GM12865 (cell line): ENCODE measurements at regions not wholly inside any gene's neighbourhood (a gene's known extent, or its start where the extent isn't known, plus 50 kb on each side); places are given as distances from the start of the nearest gene placed in this dataset.
A peak's percentile ranks its signal among the peaks of the same experiment; 100 is the strongest.

Experiments used
- DNase-seq: peaks from one replicate; pipeline ENCODE4 v3.0.0; 2010; ENCODE audit warnings: low read depth
- H3K4me3 ChIP-seq: 2 replicates; pipeline ENCODE4 v1.5.1; 2011; ENCODE audit warnings: mild to moderate bottlenecking, low read depth, low read length, control low read depth
- TF ChIP-seq, protein P1 (sequence below): IDR thresholded peaks from 2 replicates; pipeline ENCODE4 v1.5.1; 2011; ENCODE audit warnings: low read length, control low read depth, low read depth, inconsistent platforms; ENCODE audit not compliant: insufficient read depth; ENCODE audit errors: missing control alignments

DNA sequence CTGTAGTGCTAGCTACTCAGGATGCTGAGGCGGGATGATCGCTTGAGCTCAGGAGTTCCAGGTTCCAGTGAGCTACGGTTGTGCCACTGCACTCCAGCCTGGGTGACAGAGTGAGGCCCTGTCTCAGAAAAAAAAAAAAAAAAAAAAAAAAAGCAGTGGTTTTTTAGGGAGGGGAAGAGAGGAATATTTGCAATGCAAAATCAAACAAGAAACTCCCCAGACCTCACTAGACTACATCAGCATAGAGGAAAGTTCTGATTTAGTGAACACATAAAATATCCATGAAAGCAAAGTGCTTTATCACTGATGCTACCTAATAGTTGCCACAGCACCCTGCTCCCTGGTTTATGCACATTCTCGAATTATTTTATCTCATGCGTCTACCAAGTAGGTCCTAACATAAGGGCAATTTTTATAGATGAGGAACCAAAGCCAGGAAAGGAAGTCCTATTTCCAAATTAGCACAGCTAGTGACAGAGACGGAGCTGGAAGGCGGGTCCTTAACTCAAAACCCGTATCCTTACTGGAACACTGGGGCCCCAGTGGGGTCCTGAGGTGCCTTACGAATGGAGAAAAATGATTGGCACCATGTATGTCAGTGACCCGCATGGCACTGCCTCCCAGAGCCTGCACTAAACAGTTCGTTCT lies 50.7 kb upstream of the GPR157 start:
- TF ChIP-seq, protein P1, sequence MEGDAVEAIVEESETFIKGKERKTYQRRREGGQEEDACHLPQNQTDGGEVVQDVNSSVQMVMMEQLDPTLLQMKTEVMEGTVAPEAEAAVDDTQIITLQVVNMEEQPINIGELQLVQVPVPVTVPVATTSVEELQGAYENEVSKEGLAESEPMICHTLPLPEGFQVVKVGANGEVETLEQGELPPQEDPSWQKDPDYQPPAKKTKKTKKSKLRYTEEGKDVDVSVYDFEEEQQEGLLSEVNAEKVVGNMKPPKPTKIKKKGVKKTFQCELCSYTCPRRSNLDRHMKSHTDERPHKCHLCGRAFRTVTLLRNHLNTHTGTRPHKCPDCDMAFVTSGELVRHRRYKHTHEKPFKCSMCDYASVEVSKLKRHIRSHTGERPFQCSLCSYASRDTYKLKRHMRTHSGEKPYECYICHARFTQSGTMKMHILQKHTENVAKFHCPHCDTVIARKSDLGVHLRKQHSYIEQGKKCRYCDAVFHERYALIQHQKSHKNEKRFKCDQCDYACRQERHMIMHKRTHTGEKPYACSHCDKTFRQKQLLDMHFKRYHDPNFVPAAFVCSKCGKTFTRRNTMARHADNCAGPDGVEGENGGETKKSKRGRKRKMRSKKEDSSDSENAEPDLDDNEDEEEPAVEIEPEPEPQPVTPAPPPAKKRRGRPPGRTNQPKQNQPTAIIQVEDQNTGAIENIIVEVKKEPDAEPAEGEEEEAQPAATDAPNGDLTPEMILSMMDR: no peak
- DNase-seq: no peak
- peak overlapping the region; percentile 95 for H3K4me3 ChIP-seq

DNA sequence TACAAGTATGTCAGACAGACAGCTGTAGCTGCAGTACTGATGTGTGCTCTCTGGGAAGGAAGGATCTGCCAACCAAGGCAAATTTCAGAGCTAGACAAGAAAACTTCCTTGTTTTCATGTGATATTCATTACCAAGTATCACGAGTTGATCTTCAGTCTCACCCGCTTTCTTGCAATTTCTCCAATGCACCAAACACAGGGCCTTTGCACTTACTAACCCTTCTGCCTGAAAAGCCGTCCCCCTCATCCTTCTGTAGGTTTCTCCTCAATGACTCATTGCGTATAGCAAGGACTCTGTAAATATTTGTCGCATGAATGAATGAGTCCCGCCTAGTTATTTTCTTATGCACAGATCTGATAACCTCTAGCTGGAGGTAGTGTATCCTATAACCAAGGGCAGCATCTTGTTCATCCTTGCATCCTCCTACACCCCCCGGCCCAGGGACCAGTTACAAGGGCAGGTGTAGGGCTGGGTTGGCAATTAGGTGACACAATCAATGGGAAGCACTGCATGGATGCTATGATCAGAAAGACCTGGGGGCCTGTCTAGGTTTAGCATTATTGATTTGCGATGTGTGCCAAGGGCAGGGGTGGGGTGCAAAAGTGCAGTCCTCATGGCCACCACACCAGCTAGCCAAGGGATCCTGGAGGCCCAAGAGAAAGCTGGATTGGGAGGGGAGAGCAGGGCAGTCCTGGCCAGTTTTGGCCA lies 51.4 kb upstream of the GPR157 start:
- TF ChIP-seq, protein P1: no peak
- H3K4me3 ChIP-seq: peak overlapping the region; percentile 95
- DNase-seq: no peak

DNA sequence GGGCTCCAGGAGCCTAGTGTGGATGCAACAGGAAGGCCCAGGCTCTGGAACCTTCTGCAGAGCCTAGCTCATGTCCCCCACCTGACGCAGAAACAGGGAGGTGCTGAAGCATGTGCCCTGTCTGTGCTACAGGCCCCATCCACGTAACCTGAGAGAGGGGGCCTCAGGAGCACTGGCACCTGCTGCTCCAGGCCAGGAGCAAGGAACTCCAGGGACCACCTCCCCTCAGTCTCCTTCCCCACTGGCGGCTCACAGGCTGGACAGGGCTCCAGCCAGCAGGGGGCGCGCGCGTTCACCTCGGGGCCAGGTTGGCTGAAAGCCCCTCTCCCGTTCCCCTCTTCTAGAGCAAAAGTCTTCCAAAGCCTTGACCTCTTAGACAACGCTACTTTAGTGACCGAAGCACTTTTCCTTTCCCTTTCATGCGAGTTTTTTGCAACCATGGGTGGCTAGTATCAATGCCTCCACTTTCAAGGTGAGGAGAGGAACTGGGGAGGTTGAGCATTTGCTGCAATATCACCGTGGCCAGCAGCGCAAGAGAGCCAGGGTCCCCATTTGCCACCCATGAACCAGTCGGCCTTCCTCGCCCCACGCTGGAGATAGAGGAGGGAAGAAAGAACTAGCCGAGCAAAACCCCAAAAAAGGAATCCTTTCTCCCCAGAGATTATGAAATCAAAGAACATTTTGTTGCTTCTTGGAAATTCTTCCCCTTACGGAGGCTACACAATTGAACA lies 52.4 kb upstream of the GPR157 start:
- DNase-seq: peak; percentile 83
- peak overlapping the region; percentile 95 for H3K4me3 ChIP-seq
- TF ChIP-seq, protein P1: peak; percentile 95

DNA sequence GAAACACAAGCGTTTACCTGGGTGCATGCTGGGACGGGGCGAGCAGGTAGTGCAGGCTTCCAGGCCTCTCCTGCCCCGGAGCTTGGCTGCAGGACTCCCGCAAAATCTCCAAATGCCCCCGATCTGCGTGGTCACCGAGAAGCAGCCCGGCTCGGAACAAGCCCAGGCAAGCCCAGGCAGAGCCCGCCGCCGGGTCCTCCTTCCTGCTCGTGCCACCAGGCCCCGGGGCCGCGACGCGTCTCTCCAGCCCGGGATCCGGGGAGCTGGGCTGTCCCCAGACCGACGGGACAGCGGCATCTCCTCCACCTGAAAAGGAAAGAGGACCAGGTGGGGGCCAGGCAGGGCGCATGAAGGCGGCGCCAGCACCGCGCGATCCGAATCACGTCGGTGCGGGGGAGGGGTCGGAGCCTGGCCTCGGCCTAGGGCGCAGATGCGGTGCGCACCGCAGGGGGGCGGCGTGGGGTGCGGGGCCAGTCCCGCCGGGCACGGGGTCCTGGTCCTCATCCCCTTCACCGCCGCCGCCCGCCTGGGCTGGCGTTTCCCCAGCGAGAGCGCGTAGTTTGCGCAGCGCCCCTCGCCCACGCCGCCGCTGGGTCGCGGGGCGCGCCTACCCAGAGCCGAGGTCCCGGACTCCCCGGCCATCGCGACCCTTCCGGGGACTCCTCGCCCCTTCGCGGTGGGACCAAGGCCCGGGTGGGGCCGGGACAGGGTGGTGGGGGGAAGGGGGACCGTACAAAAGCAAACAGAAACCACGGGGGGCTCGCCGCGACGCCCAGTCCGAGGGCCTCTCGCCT lies 52.4 kb upstream of the H6PD start:
- peak overlapping the region; percentile 95 for H3K4me3 ChIP-seq
- DNase-seq: peak; percentile 81
- TF ChIP-seq, protein P1: peak; percentile 41

DNA sequence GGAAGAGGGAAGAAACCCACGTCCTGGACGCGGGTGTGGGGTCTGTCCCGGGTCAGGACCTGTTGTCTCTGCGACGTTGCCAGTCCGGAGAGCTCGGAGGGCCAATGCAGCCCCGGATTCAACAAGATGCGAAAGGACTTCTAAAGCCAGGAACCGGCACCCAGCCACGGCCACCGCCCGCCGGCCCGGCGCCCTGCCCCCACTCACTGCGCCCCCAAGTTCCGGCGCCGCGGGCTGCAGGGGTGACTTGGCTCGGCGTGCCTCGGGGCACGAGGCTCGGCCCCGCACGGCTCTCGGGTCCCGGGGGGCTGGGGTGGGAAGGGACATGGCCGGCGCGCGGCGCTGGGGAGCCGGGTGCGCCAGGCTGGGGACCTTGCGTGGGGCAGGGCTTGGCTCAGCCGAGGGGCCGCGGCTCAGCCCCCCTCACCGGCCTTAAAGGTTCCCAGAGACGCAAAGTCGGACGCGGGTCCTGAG lies 51.8 kb upstream of the H6PD start:
- H3K4me3 ChIP-seq: peak overlapping the region; percentile 95
- TF ChIP-seq, protein P1: peak; percentile 5
- DNase-seq: peak; percentile 54

DNA sequence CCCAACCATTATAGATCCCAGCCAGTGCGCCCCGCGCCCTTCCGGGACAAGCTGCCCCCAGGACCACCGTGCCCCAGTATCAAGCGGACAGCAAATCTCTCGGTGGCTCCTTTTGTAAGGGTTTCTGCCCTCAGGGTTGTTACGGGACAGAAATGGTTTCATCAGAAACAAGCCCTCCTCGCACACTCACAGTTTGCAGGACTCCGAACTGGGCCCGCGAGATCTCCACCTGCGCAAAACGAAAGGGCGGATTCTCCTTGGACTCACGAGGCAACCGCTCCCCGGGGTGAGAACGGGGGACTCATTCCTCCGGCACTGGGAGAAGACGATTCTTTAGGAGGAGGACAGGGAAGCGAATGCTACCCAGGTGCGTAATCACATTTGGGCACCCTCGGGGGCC lies 51.1 kb upstream of the H6PD start:
- DNase-seq: no peak
- TF ChIP-seq, protein P1: no peak
- H3K4me3 ChIP-seq: peak overlapping the region; percentile 95
